GM21528 (cell line): ENCODE measurements at regions not wholly inside any gene's neighbourhood (a gene's known extent, or its start where the extent isn't known, plus 50 kb on each side); places are given as distances from the start of the nearest gene placed in this dataset.

Experiments
- ATAC-seq: cut with Tn5 transposase; IDR thresholded peaks from one replicate; pipeline ENCODE4 v1.9.1; 2021; ENCODE audit warnings: mild to moderate bottlenecking, moderate library complexity; ENCODE audit not compliant: unreplicated experiment, low FRiP score

- ATAC-seq = no peak
Measured at GRCh38 chr1:87599569-87599968, 270.9 kb downstream of the LMO4 start.

GRCh38 chr1:87600055-87600850, 271.6 kb downstream of the LMO4 start:
- ATAC-seq = no peak

- no peak for ATAC-seq
Measured at GRCh38 chr1:87600854-87601253, 272.2 kb downstream of the LMO4 start.

DNA sequence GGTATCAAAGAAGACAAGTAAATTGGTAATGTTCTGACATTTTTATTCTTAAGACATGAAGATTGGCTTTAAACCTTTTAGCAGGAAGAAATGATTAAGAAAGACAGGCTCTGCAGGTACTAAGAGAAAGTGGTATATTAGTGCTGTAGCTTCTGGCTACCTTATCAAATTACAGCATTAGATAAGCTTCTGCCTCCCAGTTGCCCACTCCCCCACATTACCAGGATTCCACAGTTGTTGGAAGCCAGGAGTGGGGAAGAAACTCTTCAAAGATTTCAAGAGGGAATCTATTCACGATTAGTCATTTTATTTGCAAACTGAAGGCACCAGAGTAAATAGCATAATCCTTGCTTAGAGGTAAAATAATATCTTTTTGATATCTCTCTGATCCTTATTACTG, 274.9 kb downstream of the LMO4 start:
- no peak for ATAC-seq

GRCh38 chr1:87612956-87613355, 284.3 kb downstream of the LMO4 start:
- no peak for ATAC-seq

- ATAC-seq = no peak
Measured at GRCh38 chr1:87615491-87615890, 286.8 kb downstream of the LMO4 start.

DNA sequence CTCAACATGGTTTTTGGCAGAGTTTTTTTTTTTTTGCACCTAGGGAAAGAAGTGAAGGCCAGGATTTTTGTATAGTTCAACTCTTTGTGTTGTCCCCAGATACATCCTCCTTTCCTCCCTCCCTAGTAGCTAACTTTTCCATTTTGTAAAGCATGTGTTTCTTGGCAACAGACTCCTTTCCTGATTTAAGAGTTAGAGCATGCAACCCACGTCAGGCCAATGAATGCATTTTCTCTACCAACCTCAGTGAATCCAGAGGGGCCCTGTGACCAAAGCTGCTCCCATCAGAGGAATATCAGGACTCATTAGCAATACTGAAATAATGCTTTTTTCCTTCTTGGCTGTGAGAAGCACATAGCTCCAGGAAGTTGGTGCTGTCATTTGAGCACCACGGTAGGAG, 287.2 kb downstream of the LMO4 start:
- no peak for ATAC-seq

DNA sequence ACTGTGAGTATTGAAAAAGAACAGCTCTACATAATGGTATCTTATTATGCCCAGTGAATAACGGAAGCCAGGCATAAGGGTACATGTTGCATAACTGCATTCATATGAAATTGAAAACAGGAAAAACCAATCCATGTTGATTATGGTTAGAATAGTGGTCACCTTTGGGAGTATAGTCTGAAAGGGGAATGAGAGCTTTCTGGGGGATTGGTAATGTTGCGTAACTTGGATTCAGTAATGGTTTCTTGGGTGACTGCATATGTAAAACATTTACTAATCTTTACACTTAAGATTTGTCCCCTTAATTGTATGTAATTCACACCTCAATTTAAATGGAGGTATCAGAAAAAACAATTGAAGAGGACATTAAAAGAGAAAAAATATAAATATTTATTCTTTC, 292.1 kb downstream of the LMO4 start:
- no peak for ATAC-seq

GRCh38 chr1:87629673-87630072, 301.0 kb downstream of the LMO4 start:
- no peak for ATAC-seq

GRCh38 chr1:87632232-87632631, 303.6 kb downstream of the LMO4 start:
- ATAC-seq = no peak

GRCh38 chr1:87636198-87636892, 307.7 kb downstream of the LMO4 start:
- ATAC-seq = no peak

GRCh38 chr1:87638636-87639035, 310.0 kb downstream of the LMO4 start:
- ATAC-seq = no peak

DNA sequence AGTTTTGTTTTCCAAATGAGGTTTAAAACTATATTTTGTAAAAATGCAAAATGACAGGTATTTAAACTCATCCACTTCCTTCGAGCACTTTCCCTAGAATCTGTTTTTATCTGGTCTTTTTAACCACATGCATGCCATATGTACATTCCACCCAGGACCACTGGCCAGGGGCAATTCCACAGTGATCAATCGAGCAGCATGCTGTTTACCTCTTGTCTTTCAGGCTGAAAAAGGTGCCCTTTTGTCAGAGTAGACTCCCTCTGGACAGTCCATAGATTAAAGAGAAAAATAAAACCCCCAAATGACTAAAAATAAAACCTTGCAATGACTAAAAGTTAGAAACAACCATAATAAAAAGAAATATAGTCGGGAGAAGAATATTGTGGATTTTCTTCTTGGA, 313.3 kb downstream of the LMO4 start:
- ATAC-seq = no peak

DNA sequence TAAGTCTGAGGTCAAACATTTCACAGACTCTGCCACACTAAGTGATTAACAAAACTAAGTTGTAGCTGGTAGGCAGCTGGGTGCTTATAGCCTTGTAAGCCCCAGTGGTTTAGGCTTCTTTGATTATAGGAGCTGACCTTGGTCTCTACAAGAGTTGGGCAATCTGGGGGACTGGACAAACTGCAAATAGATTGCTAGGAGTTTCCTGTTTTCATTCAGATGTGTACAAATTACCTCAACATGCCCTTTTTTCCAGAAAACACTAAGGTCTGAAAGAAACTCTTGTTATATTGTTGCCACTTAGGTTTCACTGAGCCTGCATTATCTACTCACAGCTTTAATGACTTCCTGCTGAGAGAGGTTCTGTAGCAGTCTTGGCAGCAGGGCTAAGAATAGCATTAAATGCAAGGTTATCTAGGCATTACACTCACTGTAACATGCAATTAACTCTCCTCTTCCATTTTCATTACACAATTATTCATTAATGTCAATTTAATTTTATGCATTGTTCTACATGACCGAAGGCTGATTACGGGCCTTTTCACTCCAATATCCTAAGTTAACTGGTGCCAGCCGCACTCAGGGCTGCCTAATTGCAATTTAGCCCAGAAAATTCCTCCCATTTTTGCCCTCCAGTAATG, 314.0 kb downstream of the LMO4 start:
- ATAC-seq = no peak

DNA sequence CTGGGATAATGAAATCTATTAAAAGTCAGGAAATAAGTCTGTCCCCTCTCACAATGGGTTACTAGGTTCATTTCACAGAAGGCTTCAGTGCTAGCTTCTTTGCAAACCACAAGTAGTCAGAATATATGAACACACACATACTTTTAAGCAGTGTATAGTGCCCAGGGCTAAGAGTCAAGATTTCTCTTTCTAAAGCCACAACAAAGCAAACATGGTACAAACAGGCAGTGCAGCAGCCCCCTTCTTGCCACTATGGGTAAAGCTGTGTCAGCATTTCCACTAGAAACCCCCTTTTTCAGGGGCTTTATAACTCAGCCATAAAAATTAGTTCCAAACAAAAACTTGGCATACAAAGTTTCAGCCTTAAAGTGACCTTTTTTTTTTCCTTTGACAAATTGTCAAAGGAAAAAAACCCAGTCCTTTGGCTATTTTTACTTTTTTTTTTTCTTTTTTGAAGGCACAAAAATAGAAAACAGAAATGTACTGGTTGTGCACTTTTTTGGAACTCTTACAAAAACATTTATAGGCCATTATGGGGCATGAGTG, 315.4 kb downstream of the LMO4 start:
- ATAC-seq = no peak

DNA sequence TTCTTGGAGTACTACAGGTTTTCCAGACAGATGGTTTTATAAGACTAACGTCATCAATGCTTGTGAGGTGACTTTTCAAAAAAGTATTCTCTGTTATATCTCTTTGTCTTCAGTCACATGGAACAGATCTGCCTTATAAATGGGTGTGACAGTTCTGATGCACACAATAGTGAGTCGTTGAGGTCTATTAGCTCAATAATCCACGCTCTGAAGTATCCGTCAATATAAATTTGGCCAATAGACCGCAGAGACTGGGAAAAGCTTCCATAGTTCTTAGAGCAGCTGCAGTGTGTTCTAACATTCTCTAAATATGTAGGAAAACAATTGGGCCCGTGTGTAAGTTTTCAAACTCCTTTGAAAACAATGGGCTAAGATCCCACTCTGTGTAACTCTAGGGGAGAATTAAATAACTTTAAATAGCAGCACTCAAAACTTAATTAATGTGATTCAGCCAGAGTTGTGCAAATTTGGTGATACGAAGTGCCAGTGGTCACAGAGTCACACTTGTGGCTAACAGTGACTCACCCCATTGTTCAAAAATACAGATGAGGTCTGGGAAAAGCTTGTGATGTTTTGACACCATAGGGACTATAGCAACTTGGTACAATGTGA, 316.0 kb downstream of the LMO4 start:
- no peak for ATAC-seq

GRCh38 chr1:87647430-87648177, 318.9 kb downstream of the LMO4 start:
- no peak for ATAC-seq

GRCh38 chr1:87648323-87649119, 319.8 kb downstream of the LMO4 start:
- ATAC-seq = no peak

DNA sequence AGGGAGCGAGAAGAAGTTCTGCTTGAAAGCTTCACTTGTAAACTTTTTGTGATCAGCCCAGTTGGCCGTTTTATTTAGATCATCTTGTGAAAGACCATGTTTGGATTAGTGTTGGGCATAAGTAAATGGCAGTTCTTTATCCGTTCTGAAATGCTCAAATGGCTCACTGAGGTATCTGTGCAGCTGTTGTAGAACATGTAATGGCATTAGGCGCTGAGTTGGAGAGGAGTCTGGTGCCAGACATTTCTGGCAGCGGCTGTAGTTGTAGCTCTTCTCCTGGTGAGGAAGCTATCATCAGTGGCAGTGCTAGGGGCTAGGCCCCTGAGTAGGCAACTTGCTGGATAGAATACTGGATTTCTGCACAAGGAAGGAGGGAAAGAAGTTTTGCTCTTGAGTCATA, 321.6 kb downstream of the LMO4 start:
- no peak for ATAC-seq
